HG03457 (cell line): ENCODE measurements at regions not wholly inside any gene's neighbourhood (a gene's known extent, or its start where the extent isn't known, plus 50 kb on each side); places are given as distances from the start of the nearest gene placed in this dataset.
"Not testable (repeated sequence)": the region's sequence is repeated elsewhere in the genome, so short reads cannot be mapped to it uniquely, and the experiment has no call there.

Experiments
- ATAC-seq: cut with Tn5 transposase; IDR thresholded peaks from one replicate; pipeline ENCODE4 v1.9.1; 2021; ENCODE audit warnings: moderate number of reproducible peaks; ENCODE audit not compliant: unreplicated experiment

GRCh38 chr1:56092684-56093570 lies 486.4 kb downstream of the PLPP3 start:
- ATAC-seq: no peak

GRCh38 chr1:56089826-56090225 lies 489.5 kb downstream of the PLPP3 start:
- ATAC-seq: not testable (repeated sequence)

- no peak for ATAC-seq
Observed at GRCh38 chr1:56084246-56084645, 495.1 kb downstream of the PLPP3 start.

GRCh38 chr1:56081736-56082135 lies 497.6 kb downstream of the PLPP3 start:
- no peak for ATAC-seq

GRCh38 chr1:56081173-56081572 lies 498.2 kb downstream of the PLPP3 start:
- ATAC-seq: no peak

- ATAC-seq: no peak
Observed at GRCh38 chr1:56080123-56080522, 499.2 kb downstream of the PLPP3 start.

GRCh38 chr1:56079391-56079790 lies 500.0 kb downstream of the PLPP3 start:
- no peak for ATAC-seq

GRCh38 chr1:56077206-56077605 lies 502.2 kb downstream of the PLPP3 start:
- no peak for ATAC-seq

GRCh38 chr1:56074007-56074651 lies 505.2 kb downstream of the PLPP3 start:
- ATAC-seq: no peak

GRCh38 chr1:56073614-56074006 lies 505.8 kb downstream of the PLPP3 start:
- no peak for ATAC-seq

- ATAC-seq: no peak
Observed at GRCh38 chr1:56073206-56073605, 506.2 kb downstream of the PLPP3 start.

- no peak for ATAC-seq
Observed at GRCh38 chr1:56072310-56072709, 507.1 kb downstream of the PLPP3 start.

GRCh38 chr1:56071351-56071750 lies 508.0 kb downstream of the PLPP3 start:
- no peak for ATAC-seq

GRCh38 chr1:56070601-56071000 lies 508.8 kb downstream of the PLPP3 start:
- no peak for ATAC-seq

- no peak for ATAC-seq
Observed at GRCh38 chr1:56069824-56070223, 509.5 kb downstream of the PLPP3 start.

- ATAC-seq: no peak
Observed at GRCh38 chr1:56068908-56069307, 510.5 kb downstream of the PLPP3 start.

GRCh38 chr1:56068210-56068609 lies 511.2 kb downstream of the PLPP3 start:
- no peak for ATAC-seq

- ATAC-seq: no peak
Observed at GRCh38 chr1:56065729-56066128, 513.6 kb downstream of the PLPP3 start.

GRCh38 chr1:56064705-56065104 lies 514.7 kb downstream of the PLPP3 start:
- no peak for ATAC-seq

- ATAC-seq: no peak
Observed at GRCh38 chr1:56063461-56063860, 515.9 kb downstream of the PLPP3 start.

GRCh38 chr1:56062625-56063024 lies 516.7 kb downstream of the PLPP3 start:
- no peak for ATAC-seq

GRCh38 chr1:56061824-56062223 lies 517.5 kb downstream of the PLPP3 start:
- no peak for ATAC-seq
